ENCODE measurements at regions not wholly inside any gene's neighbourhood (a gene's known extent, or its start where the extent isn't known, plus 50 kb on each side); places are given as distances from the start of the nearest gene placed in this dataset.

DNA sequence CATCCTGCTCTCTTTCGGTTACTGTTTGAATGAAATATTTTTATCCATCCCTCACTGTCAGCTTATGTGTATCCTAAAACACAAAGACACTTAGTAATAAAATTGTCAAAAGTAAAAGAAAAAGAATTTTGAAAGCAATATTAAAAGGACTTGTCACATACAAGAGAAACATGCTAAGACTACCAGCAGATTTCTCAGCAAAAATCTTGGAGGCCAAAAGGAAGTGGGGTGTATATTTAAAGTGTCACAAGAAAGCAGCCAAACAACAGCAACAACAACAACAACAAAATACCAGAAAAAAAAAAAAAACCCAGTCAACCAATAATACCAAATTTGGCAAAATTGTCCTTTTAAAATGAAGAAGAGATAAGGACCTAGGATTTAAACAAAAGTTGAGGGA, 678.7 kb upstream of the TYRP1 start:
- TF ChIP-seq FOS (IDR thresholded peaks at IDR 0.05; ENCODE audit: low read depth, low read length) (no peak), CTCF (conservative IDR thresholded peaks at IDR 0.05; ENCODE audit: low read depth, low read length) (no peak), MXI1 (IDR thresholded peaks at IDR 0.05; ENCODE audit: borderline replicate concordance, low read depth, low read length) (no peak), MAFK (IDR thresholded peaks at IDR 0.05; ENCODE audit: low read depth, low read length) (no peak), RAD21 (IDR thresholded peaks at IDR 0.05; ENCODE audit: low read length) (no peak), NFE2L2 (IDR thresholded peaks at IDR 0.05; ENCODE audit: low read depth, low read length) (no peak), USF2 (IDR thresholded peaks at IDR 0.05; ENCODE audit: low read depth, low read length) (no peak), RCOR1 (IDR thresholded peaks at IDR 0.05; ENCODE audit: insufficient replicate concordance, low read length) (no peak), POLR2A (IDR thresholded peaks at IDR 0.05; ENCODE audit: low read depth, low read length) (no peak)
- no peak for ATAC-seq (ENCODE audit: low read depth)
- Histone ChIP-seq H3K27me3 (ENCODE audit: control insufficient read depth, insufficient read depth, low read length) (no peaks in the 10 kb centered on the region), H3K36me3 (ENCODE audit: control insufficient read depth, insufficient read depth, low read length) (no peaks in the 10 kb centered on the region), H2AK9ac (replicated peaks; ENCODE audit: low read depth, low read length, poor library complexity) (no peak overlapping the region), H3K56ac (ENCODE audit: extremely low read depth, insufficient read depth, low read length) (no peak overlapping the region), H3K23ac (ENCODE audit: low read depth, low read length) (no peak overlapping the region), H3K9me3 (ENCODE audit: control insufficient read depth, insufficient read depth, low read length) (peaks cover 6% of the 10 kb centered on the region), H4K91ac (ENCODE audit: insufficient read depth, low read depth, low read length) (no peak overlapping the region), H3K9ac (ENCODE audit: low read depth, low read length) (no peak overlapping the region), H2BK15ac (ENCODE audit: low read depth, low read length) (no peak overlapping the region), H3K9me1 (ENCODE audit: insufficient read depth, low read length) (no peaks in the 10 kb centered on the region), H3K4me3 (ENCODE audit: insufficient read depth, low read depth, low read length) (no peak overlapping the region), H3K4ac (ENCODE audit: low read depth, low read length) (no peak overlapping the region), H3K4me2 (ENCODE audit: low read depth, low read length) (no peak overlapping the region), H2BK5ac (ENCODE audit: low read depth, low read length, poor library complexity, severe bottlenecking) (no peak overlapping the region), H3K27ac (ENCODE audit: insufficient read depth, low read length) (no peak overlapping the region), H2AFZ (replicated peaks; ENCODE audit: low read length, poor library complexity) (no peak overlapping the region), H2BK120ac (ENCODE audit: low read depth, low read length) (no peak overlapping the region), H4K8ac (ENCODE audit: low read depth in 2 of 2, low read length in 2 of 2) (no peak overlapping the region), H3K4me1 (ENCODE audit: control insufficient read depth, insufficient read depth, low read length) (no peaks in the 10 kb centered on the region), H4K20me1 (ENCODE audit: insufficient read depth, low read length) (no peaks in the 10 kb centered on the region), H2AK5ac (ENCODE audit: low read depth, low read length) (no peak overlapping the region), H3K18ac (ENCODE audit: low read depth, low read length) (no peak overlapping the region), H3K14ac (replicated peaks; ENCODE audit: low read depth, low read length) (no peak overlapping the region), H3K79me1 (ENCODE audit: low read depth in 1 of 2, low read length in 2 of 2) (no peaks in the 10 kb centered on the region), H2BK20ac (ENCODE audit: low read depth, low read length) (no peak overlapping the region), H4K5ac (ENCODE audit: low read depth, low read length) (no peak overlapping the region)
- POLR2A ChIA-PET (ENCODE audit: unreplicated experiment), result no interaction called here
- dilution Hi-C loops (cut with HindIII; ENCODE audit: low sequenced_read_pairs, unreplicated experiment), result no loop called here
- WGBS, 2 experiments (ENCODE audit: extremely low coverage in 2 of 2, insufficient read length in 1 of 2), result no CpG with 5 or more reads among the region's 1 CpG
- CTCF ChIA-PET, result no interaction called here
- no TSS peak for BruUV-seq (replicated peaks)
- intact Hi-C loops (cut with micrococcal nuclease), result no loop called here
- in situ Hi-C loops (cut with MboI; ENCODE audit: low sequenced_read_pairs), result no loop called here
- DNase-seq, result no peak

Data from IMR-90 (cell line).